Lower leg skin (tissue), 3 donors: ENCODE measurements at regions not wholly inside any gene's neighbourhood (a gene's known extent, or its start where the extent isn't known, plus 50 kb on each side); places are given as distances from the start of the nearest gene placed in this dataset.

Experiments
- CTCF ChIP-seq, 3 donors: fragments of 450-650 bp; IDR thresholded peaks; one replicate each; pipeline ENCODE4 v1.5.1; 2016; ENCODE audit warnings: antibody characterized with exemption in 3 of 3, mild to moderate bottlenecking in 3 of 3, moderate library complexity in 2 of 3
- POLR2A ChIP-seq, 2 donors: fragments of 450-650 bp; IDR thresholded peaks; one replicate each; pipeline ENCODE4 v1.6.1; 2016 to 2017; ENCODE audit warnings: antibody characterized with exemption in 2 of 2, mild to moderate bottlenecking in 1 of 2, moderate library complexity in 1 of 2

GRCh38 chr3:178255315-178255714 lies 280.9 kb upstream of the KCNMB2 start:
- no peak for TF ChIP-seq CTCF (IDR thresholded peaks at IDR 0.05)
- no peak for TF ChIP-seq POLR2A (IDR thresholded peaks at IDR 0.05)
